ENCODE measurements at regions not wholly inside any gene's neighbourhood (a gene's known extent, or its start where the extent isn't known, plus 50 kb on each side); places are given as distances from the start of the nearest gene placed in this dataset.

DNA sequence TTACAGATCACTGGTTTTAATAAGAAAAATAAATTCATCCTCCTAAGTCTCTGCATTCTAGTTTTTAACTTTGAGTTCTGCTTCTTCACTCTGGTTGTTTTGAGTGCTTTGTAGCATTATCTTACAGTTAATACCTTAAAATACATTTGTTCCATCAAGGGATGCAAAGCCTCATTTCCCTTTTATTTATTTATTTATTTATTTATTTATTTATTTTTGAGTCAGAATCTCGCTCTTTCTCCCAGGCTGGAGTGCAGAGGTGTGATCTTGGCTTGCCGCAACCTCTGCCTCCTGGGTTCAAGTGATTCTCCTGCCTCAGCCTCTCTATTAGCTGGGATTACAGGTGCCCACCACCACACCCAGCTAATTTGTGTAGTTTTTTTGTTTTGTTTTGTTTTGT is 147.8 kb downstream of the ZNF326 start:
- intact Hi-C loops (cut with DNase I; ENCODE audit: low total_unique reads): no loop called here
- Histone ChIP-seq H3K4me1 (no peaks in the 10 kb centered on the region), H3K27ac (no peak overlapping the region), H3K36me3 (no peaks in the 10 kb centered on the region), H3K9me3 (peaks cover 8 to 20% of the 10 kb centered on the region in 2 donors), H3K27me3 (no peaks in the 10 kb centered on the region), H3K4me3 (no peak overlapping the region)
- DNase-seq (ENCODE audit: low spot score in 2 of 2): no peak
- no peak for TF ChIP-seq POLR2AphosphoS5 (IDR thresholded peaks at IDR 0.05)
- no peak for TF ChIP-seq POLR2A (IDR thresholded peaks at IDR 0.05)
- TF ChIP-seq, protein P1, sequence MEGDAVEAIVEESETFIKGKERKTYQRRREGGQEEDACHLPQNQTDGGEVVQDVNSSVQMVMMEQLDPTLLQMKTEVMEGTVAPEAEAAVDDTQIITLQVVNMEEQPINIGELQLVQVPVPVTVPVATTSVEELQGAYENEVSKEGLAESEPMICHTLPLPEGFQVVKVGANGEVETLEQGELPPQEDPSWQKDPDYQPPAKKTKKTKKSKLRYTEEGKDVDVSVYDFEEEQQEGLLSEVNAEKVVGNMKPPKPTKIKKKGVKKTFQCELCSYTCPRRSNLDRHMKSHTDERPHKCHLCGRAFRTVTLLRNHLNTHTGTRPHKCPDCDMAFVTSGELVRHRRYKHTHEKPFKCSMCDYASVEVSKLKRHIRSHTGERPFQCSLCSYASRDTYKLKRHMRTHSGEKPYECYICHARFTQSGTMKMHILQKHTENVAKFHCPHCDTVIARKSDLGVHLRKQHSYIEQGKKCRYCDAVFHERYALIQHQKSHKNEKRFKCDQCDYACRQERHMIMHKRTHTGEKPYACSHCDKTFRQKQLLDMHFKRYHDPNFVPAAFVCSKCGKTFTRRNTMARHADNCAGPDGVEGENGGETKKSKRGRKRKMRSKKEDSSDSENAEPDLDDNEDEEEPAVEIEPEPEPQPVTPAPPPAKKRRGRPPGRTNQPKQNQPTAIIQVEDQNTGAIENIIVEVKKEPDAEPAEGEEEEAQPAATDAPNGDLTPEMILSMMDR (IDR thresholded peaks at IDR 0.05): no peak

DNA sequence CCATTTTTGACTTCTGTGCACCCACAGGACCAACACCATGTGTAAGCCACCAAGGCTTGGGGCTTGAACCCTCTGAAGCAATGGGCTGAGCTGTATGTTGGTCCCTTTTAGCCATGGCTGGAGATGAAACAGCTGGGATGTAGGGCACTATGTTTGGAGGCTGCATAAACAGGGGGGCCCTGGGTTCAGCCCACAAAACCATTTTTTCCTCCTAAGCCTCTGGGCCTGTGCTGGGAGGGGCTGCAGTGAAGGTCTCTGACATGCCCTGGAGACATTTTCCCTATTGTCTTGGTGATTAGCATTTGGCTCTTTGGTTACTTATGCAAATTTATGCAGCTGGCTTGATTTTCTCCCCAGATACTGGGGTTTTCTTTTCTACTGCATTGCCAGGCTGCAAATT is 144.9 kb downstream of the ZNF326 start:
- intact Hi-C loops (cut with DNase I; ENCODE audit: low total_unique reads): no loop called here
- DNase-seq (ENCODE audit: low spot score in 2 of 2): no peak
- Histone ChIP-seq H3K27ac (no peak overlapping the region), H3K36me3 (no peaks in the 10 kb centered on the region), H3K27me3 (no peaks in the 10 kb centered on the region), H3K4me3 (no peak overlapping the region), H3K4me1 (no peaks in the 10 kb centered on the region), H3K9me3 (peaks cover 8 to 20% of the 10 kb centered on the region in 2 donors)
- no peak for TF ChIP-seq POLR2AphosphoS5 (IDR thresholded peaks at IDR 0.05)
- no peak for TF ChIP-seq POLR2A (IDR thresholded peaks at IDR 0.05)
- TF ChIP-seq, protein P1 (IDR thresholded peaks at IDR 0.05): no peak

DNA sequence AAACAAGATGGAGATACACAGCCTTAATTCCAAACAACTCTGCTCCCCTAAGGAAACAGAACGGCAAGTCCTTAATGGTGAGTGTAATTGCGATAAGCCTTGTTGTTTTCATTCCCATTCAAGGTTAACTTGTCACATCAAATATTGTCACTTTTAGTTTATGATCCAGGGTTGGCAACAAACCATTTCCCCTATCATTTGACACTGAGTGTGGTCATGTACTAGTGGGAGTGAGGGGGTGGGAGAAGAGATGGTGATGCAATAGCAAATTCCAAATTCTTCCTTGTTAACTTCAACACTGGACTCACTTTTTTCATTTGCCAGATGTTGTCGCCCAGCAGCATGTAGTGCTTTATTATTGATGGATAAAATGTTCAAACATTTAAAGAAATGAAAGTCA is 140.4 kb downstream of the ZNF326 start:
- TF ChIP-seq, protein P1 (IDR thresholded peaks at IDR 0.05): no peak
- TF ChIP-seq POLR2A (IDR thresholded peaks at IDR 0.05) (no peak), POLR2AphosphoS5 (IDR thresholded peaks at IDR 0.05) (no peak)
- no peak for DNase-seq (ENCODE audit: low spot score in 2 of 2)
- H3K4me3 ChIP-seq: no peak overlapping the region
- peaks cover 8 to 13% of the 10 kb centered on the region in 2 donors for H3K9me3 ChIP-seq
- no peak overlapping the region for H3K27ac ChIP-seq
- no peaks in the 10 kb centered on the region for H3K27me3 ChIP-seq
- intact Hi-C loops (cut with DNase I; ENCODE audit: low total_unique reads): no loop called here
- H3K36me3 ChIP-seq: no peaks in the 10 kb centered on the region
- no peaks in the 10 kb centered on the region for H3K4me1 ChIP-seq

DNA sequence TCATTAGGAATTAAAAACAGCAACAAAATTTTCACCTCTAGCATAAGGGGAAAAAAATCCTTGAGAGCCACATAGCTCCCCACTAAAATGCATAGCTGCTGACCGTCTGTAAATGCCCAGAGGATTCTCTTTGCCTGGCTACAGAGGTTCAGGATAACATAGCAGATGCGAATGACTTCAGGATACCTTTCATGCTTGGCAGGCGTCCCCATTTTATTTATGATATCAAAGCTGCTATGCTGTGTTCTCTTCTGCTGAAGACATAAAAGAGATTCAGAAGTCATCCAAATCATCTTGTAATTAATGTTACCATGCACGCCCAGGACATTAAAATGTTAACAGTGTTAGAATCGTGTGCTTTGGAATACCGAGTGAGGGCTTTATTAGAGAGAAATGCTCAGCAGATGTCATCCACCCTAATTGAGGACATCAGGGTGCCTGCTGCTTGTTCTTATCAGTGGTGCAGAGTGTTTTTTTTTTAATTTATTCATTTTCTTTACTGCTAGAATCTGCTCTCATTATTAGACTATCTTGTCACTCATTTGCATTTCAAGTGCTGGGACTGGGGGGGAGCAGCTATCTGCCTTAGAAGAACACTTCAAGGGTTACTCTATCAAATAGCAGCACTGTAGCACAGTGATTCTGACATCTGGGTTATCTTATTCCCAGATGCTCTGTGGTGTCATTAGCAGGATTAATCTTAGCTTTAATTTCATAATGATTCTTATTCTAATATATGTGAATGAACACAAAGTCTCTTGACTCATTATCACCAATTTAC is 139.5 kb downstream of the ZNF326 start:
- Histone ChIP-seq H3K4me3 (no peak overlapping the region), H3K27me3 (no peaks in the 10 kb centered on the region), H3K36me3 (no peaks in the 10 kb centered on the region), H3K9me3 (peaks cover 3 to 4% of the 10 kb centered on the region in 2 donors), H3K27ac (no peak overlapping the region), H3K4me1 (no peaks in the 10 kb centered on the region)
- TF ChIP-seq POLR2A (IDR thresholded peaks at IDR 0.05): no peak
- TF ChIP-seq POLR2AphosphoS5 (IDR thresholded peaks at IDR 0.05): no peak
- TF ChIP-seq, protein P1 (IDR thresholded peaks at IDR 0.05): no peak
- no peak for DNase-seq (ENCODE audit: low spot score in 2 of 2)
- intact Hi-C loops (cut with DNase I; ENCODE audit: low total_unique reads): no loop called here

- no peak overlapping the region for H3K27ac ChIP-seq
- no peak overlapping the region for H3K4me3 ChIP-seq
- TF ChIP-seq, protein P1 (IDR thresholded peaks at IDR 0.05): peak in 1 of 3 donors; percentile 27
- no peak for TF ChIP-seq POLR2A (IDR thresholded peaks at IDR 0.05)
- H3K4me1 ChIP-seq: no peaks in the 10 kb centered on the region
- no peaks in the 10 kb centered on the region for H3K36me3 ChIP-seq
- DNase-seq (ENCODE audit: low spot score in 2 of 2): peak in 1 of 2 donors; percentile 24
- intact Hi-C loops (cut with DNase I; ENCODE audit: low total_unique reads): no loop called here
- H3K27me3 ChIP-seq: no peaks in the 10 kb centered on the region
- no peaks in the 10 kb centered on the region for H3K9me3 ChIP-seq
Observed at GRCh38 chr1:90133133-90133532, 138.2 kb downstream of the ZNF326 start.

Data from breast epithelium (tissue), 4 donors.